Activated naive CD4-positive, alpha-beta T cell treated with anti-CD3 and anti-CD28 coated beads, Interleukin-2, amount 50 U/mL, for 72 hours (primary cell): ENCODE measurements at regions not wholly inside any gene's neighbourhood (a gene's known extent, or its start where the extent isn't known, plus 50 kb on each side); places are given as distances from the start of the nearest gene placed in this dataset.

Experiments used
- ATAC-seq, 2 donors: fragments of 150-1000 bp; cut with Tn5 transposase; 2 replicates each; pipeline ENCODE4 v1.10.0; 2021; ENCODE audit warnings: mild to moderate bottlenecking in 2 of 2, moderate library complexity in 2 of 2
- DNase-seq, 2 donors: peaks; one replicate each; pipeline ENCODE4 v3.0.0; 2021 to 2022; ENCODE audit warnings: low spot score in 2 of 2
- H3K27ac Mint-ChIP-seq, 2 donors: one replicate each; pipeline ENCODE4 v1.8.0; 2022; ENCODE audit warnings: mild to moderate bottlenecking in 2 of 2, mixed read lengths in 2 of 2
- H3K36me3 Mint-ChIP-seq, 2 donors: one replicate each; pipeline ENCODE4 v1.8.0; 2022; ENCODE audit warnings: mixed read lengths in 2 of 2
- H3K9me3 Mint-ChIP-seq, 2 donors: one replicate each; pipeline ENCODE4 v1.8.0; 2022; ENCODE audit warnings: mixed read lengths in 2 of 2

GRCh38 chr3:13253208-13253937, 166.7 kb downstream of the NUP210 start:
- no peak for ATAC-seq
- DNase-seq = no peak
- Mint-ChIP-seq H3K36me3 (no peaks in the 10 kb centered on the region), H3K27ac (no peak overlapping the region), H3K9me3 (no peaks in the 10 kb centered on the region)

GRCh38 chr3:13252207-13252606, 167.9 kb downstream of the NUP210 start:
- Mint-ChIP-seq H3K36me3 (no peaks in the 10 kb centered on the region), H3K27ac (no peak overlapping the region), H3K9me3 (no peaks in the 10 kb centered on the region)
- DNase-seq (no peak), ATAC-seq (no peak)

GRCh38 chr3:13251166-13251903, 168.8 kb downstream of the NUP210 start:
- Mint-ChIP-seq H3K36me3 (no peaks in the 10 kb centered on the region), H3K27ac (no peak overlapping the region), H3K9me3 (no peaks in the 10 kb centered on the region)
- ATAC-seq (no peak), DNase-seq (no peak)

- no peak for DNase-seq
- Mint-ChIP-seq H3K27ac (no peak overlapping the region), H3K9me3 (no peaks in the 10 kb centered on the region)
Observed at GRCh38 chr3:13249664-13250390, 170.3 kb downstream of the NUP210 start.

GRCh38 chr3:13248640-13249039, 171.5 kb downstream of the NUP210 start:
- Mint-ChIP-seq H3K9me3 (no peaks in the 10 kb centered on the region), H3K27ac (peak overlapping the region in 1 of 2 donors; percentile 10), H3K36me3 (no peaks in the 10 kb centered on the region)
- DNase-seq (no peak), ATAC-seq (no peak)

More at GRCh38 chr3:13249664-13250390, 170.3 kb downstream of the NUP210 start:
- no peaks in the 10 kb centered on the region for H3K36me3 Mint-ChIP-seq
- no peak for ATAC-seq

GRCh38 chr3:13245615-13245978, 172.4 kb upstream of the IQSEC1 start:
- no peak for ATAC-seq
- H3K36me3 Mint-ChIP-seq = no peaks in the 10 kb centered on the region
- DNase-seq = no peak
- H3K27ac Mint-ChIP-seq = no peak overlapping the region
- H3K9me3 Mint-ChIP-seq = no peaks in the 10 kb centered on the region

GRCh38 chr3:13243586-13243985, 170.4 kb upstream of the IQSEC1 start:
- H3K27ac Mint-ChIP-seq = no peak overlapping the region
- DNase-seq (no peak), ATAC-seq (no peak)
- no peaks in the 10 kb centered on the region for H3K9me3 Mint-ChIP-seq
- H3K36me3 Mint-ChIP-seq = no peaks in the 10 kb centered on the region

- Mint-ChIP-seq H3K9me3 (no peaks in the 10 kb centered on the region), H3K27ac (no peak overlapping the region), H3K36me3 (no peaks in the 10 kb centered on the region)
- DNase-seq (no peak), ATAC-seq (no peak)
Observed at GRCh38 chr3:13242364-13242737, 169.1 kb upstream of the IQSEC1 start.

GRCh38 chr3:13241621-13242363, 168.6 kb upstream of the IQSEC1 start:
- DNase-seq (no peak), ATAC-seq (no peak)
- Mint-ChIP-seq H3K27ac (no peak overlapping the region), H3K9me3 (no peaks in the 10 kb centered on the region), H3K36me3 (no peaks in the 10 kb centered on the region)

GRCh38 chr3:13240928-13241618, 167.8 kb upstream of the IQSEC1 start:
- H3K36me3 Mint-ChIP-seq = no peaks in the 10 kb centered on the region
- DNase-seq (no peak), ATAC-seq (no peak)
- no peak overlapping the region for H3K27ac Mint-ChIP-seq
- no peaks in the 10 kb centered on the region for H3K9me3 Mint-ChIP-seq

GRCh38 chr3:13239467-13239760, 166.2 kb upstream of the IQSEC1 start:
- H3K36me3 Mint-ChIP-seq = no peaks in the 10 kb centered on the region
- ATAC-seq = no peak
- no peaks in the 10 kb centered on the region for H3K9me3 Mint-ChIP-seq
- no peak overlapping the region for H3K27ac Mint-ChIP-seq
- no peak for DNase-seq

- Mint-ChIP-seq H3K9me3 (no peaks in the 10 kb centered on the region), H3K36me3 (no peaks in the 10 kb centered on the region), H3K27ac (peak overlapping the region in 1 of 2 donors; percentile 85)
- no peak for ATAC-seq
- no peak for DNase-seq
Observed at GRCh38 chr3:13238687-13239466, 165.6 kb upstream of the IQSEC1 start.

- DNase-seq (no peak), ATAC-seq (no peak)
- Mint-ChIP-seq H3K27ac (no peak overlapping the region), H3K9me3 (no peaks in the 10 kb centered on the region), H3K36me3 (no peaks in the 10 kb centered on the region)
Observed at GRCh38 chr3:13237776-13238490, 164.7 kb upstream of the IQSEC1 start.

GRCh38 chr3:13236557-13237173, 163.4 kb upstream of the IQSEC1 start:
- no peak overlapping the region for H3K27ac Mint-ChIP-seq
- no peak for DNase-seq
- ATAC-seq = no peak
- H3K9me3 Mint-ChIP-seq = no peaks in the 10 kb centered on the region
- H3K36me3 Mint-ChIP-seq = no peaks in the 10 kb centered on the region

GRCh38 chr3:13235897-13236296, 162.7 kb upstream of the IQSEC1 start:
- Mint-ChIP-seq H3K27ac (peak overlapping the region in 1 of 2 donors; percentile 14), H3K36me3 (no peaks in the 10 kb centered on the region), H3K9me3 (no peaks in the 10 kb centered on the region)
- no peak for ATAC-seq
- DNase-seq = no peak
